WTC11 (cell line): ENCODE measurements at regions not wholly inside any gene's neighbourhood (a gene's known extent, or its start where the extent isn't known, plus 50 kb on each side); places are given as distances from the start of the nearest gene placed in this dataset.
A peak's percentile ranks its signal among the peaks of the same experiment; 100 is the strongest.

Source experiments
- ATAC-seq: fragments of 200-7000 bp; cut with Tn5 transposase; 2 replicates; pipeline ENCODE4 v1.10.0; 2021; ENCODE audit warnings: mild to moderate bottlenecking, moderate library complexity
- CTCF ChIA-PET: fragments of 300-600 bp; sonication (Branson Sonifier 250); formaldehyde crosslinking; loops from one replicate; lab custom pipeline; 2021; ENCODE audit warnings: antibody characterized with exemption; lab: Charles Lee
- POLR2A ChIA-PET: fragments of 350-600 bp; sonication (Branson Sonifier 250); formaldehyde crosslinking; loops from one replicate; lab custom pipeline; 2021; ENCODE audit warnings: antibody characterized with exemption; lab: Charles Lee
- DNase-seq: peaks from one replicate; pipeline ENCODE4 v3.0.0; 2021; ENCODE audit warnings: low spot score
- H3K27ac Mint-ChIP-seq: 2 replicates; pipeline ENCODE4 v1.8.0; 2021; ENCODE audit warnings: mixed read lengths
- H3K27me3 Mint-ChIP-seq: 2 replicates; pipeline ENCODE4 v1.8.0; 2021; ENCODE audit warnings: low read depth, mild to moderate bottlenecking, moderate library complexity, mixed read lengths
- H3K36me3 Mint-ChIP-seq: 2 replicates; pipeline ENCODE4 v1.8.0; 2021; ENCODE audit warnings: mixed read lengths
- H3K4me1 Mint-ChIP-seq: 2 replicates; pipeline ENCODE4 v1.8.0; 2022; ENCODE audit warnings: mixed read lengths
- H3K4me3 Mint-ChIP-seq: 2 replicates; pipeline ENCODE4 v1.8.0; 2021; ENCODE audit warnings: mild to moderate bottlenecking, moderate library complexity, mixed read lengths
- H3K9me3 Mint-ChIP-seq: 2 replicates; pipeline ENCODE4 v1.8.0; 2021; ENCODE audit warnings: mixed read lengths
- ATF1 ChIP-seq: sonication (generic); formaldehyde crosslinking; IDR thresholded peaks from 2 replicates; pipeline ENCODE4 v1.8.1; 2023; ENCODE audit warnings: mild to moderate bottlenecking, moderate library complexity, missing genetic modification reagents
- ATF2 ChIP-seq: sonication (generic); formaldehyde crosslinking; IDR thresholded peaks from 2 replicates; pipeline ENCODE4 v1.8.1; 2022; ENCODE audit warnings: low read depth, missing genetic modification reagents, borderline replicate concordance
- ATF3 ChIP-seq: sonication (generic); formaldehyde crosslinking; conservative IDR thresholded peaks from 2 replicates; pipeline ENCODE4 v1.8.1; 2022; ENCODE audit warnings: mild to moderate bottlenecking, missing genetic modification reagents
- CBFB ChIP-seq: sonication (generic); formaldehyde crosslinking; IDR thresholded peaks from 2 replicates; pipeline ENCODE4 v1.8.1; 2022; ENCODE audit warnings: mild to moderate bottlenecking, low read depth, missing genetic modification reagents
- EMX1 ChIP-seq: fragments of 250-450 bp; sonication (Bioruptor Pico); IDR thresholded peaks from 2 replicates; pipeline ENCODE4 v1.8.0; 2021; ENCODE audit warnings: mild to moderate bottlenecking
- GABPB1 ChIP-seq: sonication (generic); formaldehyde crosslinking; IDR thresholded peaks from 2 replicates; pipeline ENCODE4 v1.8.1; 2023; ENCODE audit warnings: mild to moderate bottlenecking, missing genetic modification reagents
- JAZF1 ChIP-seq: fragments of 250-450 bp; sonication (Bioruptor Pico); IDR thresholded peaks from 2 replicates; pipeline ENCODE4 v1.9.0; 2021; ENCODE audit warnings: moderate library complexity, mild to moderate bottlenecking, inconsistent platforms
- MLX ChIP-seq: sonication (generic); formaldehyde crosslinking; IDR thresholded peaks from 2 replicates; pipeline ENCODE4 v1.8.1; 2023; ENCODE audit warnings: mild to moderate bottlenecking, missing genetic modification reagents, moderate library complexity
- PRRX2 ChIP-seq: fragments of 250-450 bp; sonication (Bioruptor Pico); IDR thresholded peaks from 2 replicates; pipeline ENCODE4 v1.8.0; 2021; ENCODE audit warnings: mild to moderate bottlenecking
- USF2 ChIP-seq: sonication (generic); formaldehyde crosslinking; IDR thresholded peaks from 2 replicates; pipeline ENCODE4 v1.8.1; 2023; ENCODE audit warnings: mild to moderate bottlenecking, missing genetic modification reagents, moderate library complexity
- ZMAT4 ChIP-seq: fragments of 250-450 bp; sonication (Bioruptor Pico); IDR thresholded peaks from 2 replicates; pipeline ENCODE4 v1.9.0; 2021; ENCODE audit warnings: mild to moderate bottlenecking
- ZNF138 ChIP-seq: sonication (generic); formaldehyde crosslinking; conservative IDR thresholded peaks from 2 replicates; pipeline ENCODE4 v1.8.1; 2022; ENCODE audit warnings: mild to moderate bottlenecking, moderate library complexity, missing genetic modification reagents
- ZNF232 ChIP-seq: sonication (generic); formaldehyde crosslinking; IDR thresholded peaks from 2 replicates; pipeline ENCODE4 v1.8.0; 2022; ENCODE audit warnings: mild to moderate bottlenecking, missing genetic modification reagents
- ZNF416 ChIP-seq: fragments of 250-450 bp; sonication (Bioruptor Pico); IDR thresholded peaks from 2 replicates; pipeline ENCODE4 v1.9.0; 2021; ENCODE audit warnings: mild to moderate bottlenecking, inconsistent platforms
- ZSCAN18 ChIP-seq: fragments of 250-450 bp; sonication (Bioruptor Pico); IDR thresholded peaks from 2 replicates; pipeline ENCODE4 v2.1.2; 2022; ENCODE audit warnings: mild to moderate bottlenecking, moderate library complexity
- TF ChIP-seq, protein P1 (sequence below): fragments of 250-450 bp; sonication (Bioruptor Pico); IDR thresholded peaks from 2 replicates; pipeline ENCODE4 v1.9.0; 2021; ENCODE audit warnings: mild to moderate bottlenecking, borderline replicate concordance
- TF ChIP-seq, protein P2 (sequence below): sonication (generic); formaldehyde crosslinking; IDR thresholded peaks from 2 replicates; pipeline ENCODE4 v1.8.0; 2022; ENCODE audit warnings: mild to moderate bottlenecking, missing genetic modification reagents
- TF ChIP-seq, protein P3 (sequence below): sonication (generic); formaldehyde crosslinking; IDR thresholded peaks from 2 replicates; pipeline ENCODE4 v1.8.1; 2022; ENCODE audit warnings: low read depth, mild to moderate bottlenecking, moderate library complexity, missing genetic modification reagents, borderline replicate concordance
- TF ChIP-seq, protein P4 (sequence below): sonication (generic); formaldehyde crosslinking; IDR thresholded peaks from 2 replicates; pipeline ENCODE4 v1.8.1; 2022; ENCODE audit warnings: missing genetic modification reagents, borderline replicate concordance

- TF ChIP-seq, protein P1, sequence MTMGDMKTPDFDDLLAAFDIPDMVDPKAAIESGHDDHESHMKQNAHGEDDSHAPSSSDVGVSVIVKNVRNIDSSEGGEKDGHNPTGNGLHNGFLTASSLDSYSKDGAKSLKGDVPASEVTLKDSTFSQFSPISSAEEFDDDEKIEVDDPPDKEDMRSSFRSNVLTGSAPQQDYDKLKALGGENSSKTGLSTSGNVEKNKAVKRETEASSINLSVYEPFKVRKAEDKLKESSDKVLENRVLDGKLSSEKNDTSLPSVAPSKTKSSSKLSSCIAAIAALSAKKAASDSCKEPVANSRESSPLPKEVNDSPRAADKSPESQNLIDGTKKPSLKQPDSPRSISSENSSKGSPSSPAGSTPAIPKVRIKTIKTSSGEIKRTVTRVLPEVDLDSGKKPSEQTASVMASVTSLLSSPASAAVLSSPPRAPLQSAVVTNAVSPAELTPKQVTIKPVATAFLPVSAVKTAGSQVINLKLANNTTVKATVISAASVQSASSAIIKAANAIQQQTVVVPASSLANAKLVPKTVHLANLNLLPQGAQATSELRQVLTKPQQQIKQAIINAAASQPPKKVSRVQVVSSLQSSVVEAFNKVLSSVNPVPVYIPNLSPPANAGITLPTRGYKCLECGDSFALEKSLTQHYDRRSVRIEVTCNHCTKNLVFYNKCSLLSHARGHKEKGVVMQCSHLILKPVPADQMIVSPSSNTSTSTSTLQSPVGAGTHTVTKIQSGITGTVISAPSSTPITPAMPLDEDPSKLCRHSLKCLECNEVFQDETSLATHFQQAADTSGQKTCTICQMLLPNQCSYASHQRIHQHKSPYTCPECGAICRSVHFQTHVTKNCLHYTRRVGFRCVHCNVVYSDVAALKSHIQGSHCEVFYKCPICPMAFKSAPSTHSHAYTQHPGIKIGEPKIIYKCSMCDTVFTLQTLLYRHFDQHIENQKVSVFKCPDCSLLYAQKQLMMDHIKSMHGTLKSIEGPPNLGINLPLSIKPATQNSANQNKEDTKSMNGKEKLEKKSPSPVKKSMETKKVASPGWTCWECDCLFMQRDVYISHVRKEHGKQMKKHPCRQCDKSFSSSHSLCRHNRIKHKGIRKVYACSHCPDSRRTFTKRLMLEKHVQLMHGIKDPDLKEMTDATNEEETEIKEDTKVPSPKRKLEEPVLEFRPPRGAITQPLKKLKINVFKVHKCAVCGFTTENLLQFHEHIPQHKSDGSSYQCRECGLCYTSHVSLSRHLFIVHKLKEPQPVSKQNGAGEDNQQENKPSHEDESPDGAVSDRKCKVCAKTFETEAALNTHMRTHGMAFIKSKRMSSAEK (CRISPR knock-in tag) = no peak
- TF ChIP-seq ZNF232 = no peak
These were observed 209.5 kb downstream of the NDUFA10 start (continued) for GRCh38 chr2:239815671-239816070.

- Mint-ChIP-seq H3K36me3 (no peaks in the 10 kb centered on the region), H3K9me3 (no peaks in the 10 kb centered on the region), H3K4me1 (no peaks in the 10 kb centered on the region), H3K27me3 (no peaks in the 10 kb centered on the region), H3K27ac (peak overlapping the region; percentile 64; the same call in 1 of the 2 replicates), H3K4me3 (no peak overlapping the region)
- CTCF ChIA-PET = interaction anchor here (1.0 kb wide), 1 partner anchor 9 kb away, joined by 4 read pairs; no protein-coding TSS in a partner anchor
- ATAC-seq (no peak), DNase-seq (peak; percentile 8)
- POLR2A ChIA-PET = no interaction called here
- TF ChIP-seq, protein P2, sequence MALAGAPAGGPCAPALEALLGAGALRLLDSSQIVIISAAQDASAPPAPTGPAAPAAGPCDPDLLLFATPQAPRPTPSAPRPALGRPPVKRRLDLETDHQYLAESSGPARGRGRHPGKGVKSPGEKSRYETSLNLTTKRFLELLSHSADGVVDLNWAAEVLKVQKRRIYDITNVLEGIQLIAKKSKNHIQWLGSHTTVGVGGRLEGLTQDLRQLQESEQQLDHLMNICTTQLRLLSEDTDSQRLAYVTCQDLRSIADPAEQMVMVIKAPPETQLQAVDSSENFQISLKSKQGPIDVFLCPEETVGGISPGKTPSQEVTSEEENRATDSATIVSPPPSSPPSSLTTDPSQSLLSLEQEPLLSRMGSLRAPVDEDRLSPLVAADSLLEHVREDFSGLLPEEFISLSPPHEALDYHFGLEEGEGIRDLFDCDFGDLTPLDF (CRISPR knock-in tag) = no peak
- TF ChIP-seq EMX1 (CRISPR knock-in tag) = no peak
- TF ChIP-seq ATF3 (CRISPR knock-in tag) = no peak
- TF ChIP-seq USF2 (CRISPR knock-in tag) = no peak
- no peak for TF ChIP-seq MLX (CRISPR knock-in tag)
- no peak for TF ChIP-seq PRRX2 (CRISPR knock-in tag)
- TF ChIP-seq ATF2 (CRISPR knock-in tag) = no peak
- TF ChIP-seq, protein P3, sequence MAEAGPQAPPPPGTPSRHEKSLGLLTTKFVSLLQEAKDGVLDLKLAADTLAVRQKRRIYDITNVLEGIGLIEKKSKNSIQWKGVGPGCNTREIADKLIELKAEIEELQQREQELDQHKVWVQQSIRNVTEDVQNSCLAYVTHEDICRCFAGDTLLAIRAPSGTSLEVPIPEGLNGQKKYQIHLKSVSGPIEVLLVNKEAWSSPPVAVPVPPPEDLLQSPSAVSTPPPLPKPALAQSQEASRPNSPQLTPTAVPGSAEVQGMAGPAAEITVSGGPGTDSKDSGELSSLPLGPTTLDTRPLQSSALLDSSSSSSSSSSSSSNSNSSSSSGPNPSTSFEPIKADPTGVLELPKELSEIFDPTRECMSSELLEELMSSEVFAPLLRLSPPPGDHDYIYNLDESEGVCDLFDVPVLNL (CRISPR knock-in tag) = no peak
- TF ChIP-seq ATF1 = no peak
- no peak for TF ChIP-seq ZSCAN18 (CRISPR knock-in tag)
- no peak for TF ChIP-seq ZMAT4 (CRISPR knock-in tag)
- no peak for TF ChIP-seq CBFB (CRISPR knock-in tag)
- no peak for TF ChIP-seq ZNF416 (CRISPR knock-in tag)
- TF ChIP-seq, protein P4, sequence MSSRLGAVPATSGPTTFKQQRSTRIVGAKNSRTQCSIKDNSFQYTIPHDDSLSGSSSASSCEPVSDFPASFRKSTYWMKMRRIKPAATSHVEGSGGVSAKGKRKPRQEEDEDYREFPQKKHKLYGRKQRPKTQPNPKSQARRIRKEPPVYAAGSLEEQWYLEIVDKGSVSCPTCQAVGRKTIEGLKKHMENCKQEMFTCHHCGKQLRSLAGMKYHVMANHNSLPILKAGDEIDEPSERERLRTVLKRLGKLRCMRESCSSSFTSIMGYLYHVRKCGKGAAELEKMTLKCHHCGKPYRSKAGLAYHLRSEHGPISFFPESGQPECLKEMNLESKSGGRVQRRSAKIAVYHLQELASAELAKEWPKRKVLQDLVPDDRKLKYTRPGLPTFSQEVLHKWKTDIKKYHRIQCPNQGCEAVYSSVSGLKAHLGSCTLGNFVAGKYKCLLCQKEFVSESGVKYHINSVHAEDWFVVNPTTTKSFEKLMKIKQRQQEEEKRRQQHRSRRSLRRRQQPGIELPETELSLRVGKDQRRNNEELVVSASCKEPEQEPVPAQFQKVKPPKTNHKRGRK (CRISPR knock-in tag) = no peak
- no peak for TF ChIP-seq JAZF1 (CRISPR knock-in tag)
- TF ChIP-seq ZNF138 (CRISPR knock-in tag) = no peak
- no peak for TF ChIP-seq GABPB1 (CRISPR knock-in tag)
- TF ChIP-seq, all 79 proteins: peak for 0
These were observed 210.1 kb downstream of the NDUFA10 start for GRCh38 chr2:239814861-239815601.
